Mucosa of descending colon (tissue), 3 donors: ENCODE measurements at regions not wholly inside any gene's neighbourhood (a gene's known extent, or its start where the extent isn't known, plus 50 kb on each side); places are given as distances from the start of the nearest gene placed in this dataset.

Experiments used
- ATAC-seq: fragments of 200-7000 bp; cut with Tn5 transposase; one replicate; pipeline ENCODE4 v1.9.1; 2020; ENCODE audit warnings: mild to moderate bottlenecking, moderate library complexity
- DNase-seq, 3 donors: peaks; one replicate each; pipeline ENCODE4 v3.0.0-alpha.2; 2020
- H3K36me3 ChIP-seq: fragments of 200-600 bp; one replicate; pipeline ENCODE4 v1.8.0; 2021; ENCODE audit warnings: low read depth, mild to moderate bottlenecking
- H3K4me1 ChIP-seq: fragments of 200-600 bp; one replicate; pipeline ENCODE4 v1.8.0; 2021; ENCODE audit warnings: low read depth, mild to moderate bottlenecking
- H3K4me3 ChIP-seq: fragments of 200-600 bp; one replicate; pipeline ENCODE4 v1.8.0; 2021; ENCODE audit warnings: mild to moderate bottlenecking
- H3K9me3 ChIP-seq: fragments of 200-600 bp; one replicate; pipeline ENCODE4 v1.8.0; 2021; ENCODE audit warnings: mild to moderate bottlenecking
- CTCF ChIP-seq: fragments of 200-600 bp; IDR thresholded peaks from one replicate; pipeline ENCODE4 v1.8.0; 2022; ENCODE audit warnings: antibody characterized with exemption, mild to moderate bottlenecking
- intact Hi-C, 2 donors: fragments of 100-400 bp; cut with DNase I in 1 of 2; cut with micrococcal nuclease in 1 of 2; formaldehyde crosslinking; loops; one replicate each; pipeline versions ENCODE4 v1.11.0 to v1.11.1; 2022; cut with DNase I, micrococcal nuclease
- donor health status: DM: no; HTN: no; CAD: no; lungs with moderate emphysema.
- donor health status: DM: no; HTN: no; CAD: no.
- donor health status: DM: no; HTN: yes; CAD: no.

- no peak overlapping the region for H3K4me3 ChIP-seq
- no peaks in the 10 kb centered on the region for H3K36me3 ChIP-seq
- ATAC-seq (no peak), DNase-seq (no peak)
- H3K4me1 ChIP-seq = no peaks in the 10 kb centered on the region
- TF ChIP-seq CTCF = no peak
- intact Hi-C loops = no loop called here
- no peaks in the 10 kb centered on the region for H3K9me3 ChIP-seq
These were observed 262.3 kb upstream of the SASH1 start for GRCh38 chr6:148080315-148080714.

- no peak for ATAC-seq
- TF ChIP-seq CTCF = no peak
- intact Hi-C loops = no loop called here
These were observed 261.6 kb upstream of the SASH1 start for GRCh38 chr6:148081076-148081475.

GRCh38 chr6:148082044-148082443 is 260.6 kb upstream of the SASH1 start:
- DNase-seq = no peak
- Histone ChIP-seq H3K36me3 (no peaks in the 10 kb centered on the region), H3K4me1 (no peaks in the 10 kb centered on the region), H3K9me3 (no peaks in the 10 kb centered on the region), H3K4me3 (no peak overlapping the region)
- no peak for TF ChIP-seq CTCF
- ATAC-seq = no peak
- intact Hi-C loops = no loop called here

More at GRCh38 chr6:148081076-148081475, 261.6 kb upstream of the SASH1 start:
- Histone ChIP-seq H3K4me1 (no peaks in the 10 kb centered on the region), H3K36me3 (no peaks in the 10 kb centered on the region), H3K4me3 (no peak overlapping the region), H3K9me3 (no peaks in the 10 kb centered on the region)
- no peak for DNase-seq

- no peak for ATAC-seq
These were observed 259.9 kb upstream of the SASH1 start for GRCh38 chr6:148082696-148083095.

GRCh38 chr6:148085631-148086331 is 256.9 kb upstream of the SASH1 start:
- Histone ChIP-seq H3K4me1 (no peaks in the 10 kb centered on the region), H3K9me3 (peaks cover 5% of the 10 kb centered on the region), H3K4me3 (no peak overlapping the region), H3K36me3 (no peaks in the 10 kb centered on the region)
- no peak for ATAC-seq
- DNase-seq = no peak
- intact Hi-C loops = no loop called here
- no peak for TF ChIP-seq CTCF

More at GRCh38 chr6:148082696-148083095, 259.9 kb upstream of the SASH1 start:
- Histone ChIP-seq H3K4me1 (no peaks in the 10 kb centered on the region), H3K4me3 (no peak overlapping the region), H3K9me3 (no peaks in the 10 kb centered on the region), H3K36me3 (no peaks in the 10 kb centered on the region)
- no peak for TF ChIP-seq CTCF
- DNase-seq = no peak
- intact Hi-C loops = no loop called here

- no peak for TF ChIP-seq CTCF
- H3K4me1 ChIP-seq = no peaks in the 10 kb centered on the region
- intact Hi-C loops = no loop called here
- no peak for DNase-seq
- H3K9me3 ChIP-seq = peaks cover 11% of the 10 kb centered on the region
- ATAC-seq = no peak
- H3K36me3 ChIP-seq = no peaks in the 10 kb centered on the region
- no peak overlapping the region for H3K4me3 ChIP-seq
These were observed 256.3 kb upstream of the SASH1 start for GRCh38 chr6:148086386-148086785.
